Stomach (tissue), 4 donors: ENCODE measurements at regions not wholly inside any gene's neighbourhood (a gene's known extent, or its start where the extent isn't known, plus 50 kb on each side); places are given as distances from the start of the nearest gene placed in this dataset.

Experiments
- CTCF ChIP-seq, 7 experiments: fragments of 450-650 bp in 4 of 7; fragments of 200-600 bp in 3 of 7; sonication (generic) in 3 of 7; IDR thresholded peaks; one replicate each; pipeline ENCODE4 v1.5.1; 2016 to 2019; ENCODE audit warnings: antibody characterized with exemption in 7 of 7, control low read depth in 2 of 7, mild to moderate bottlenecking in 1 of 7
- EP300 ChIP-seq: sonication (generic); formaldehyde crosslinking; IDR thresholded peaks from one replicate; pipeline ENCODE4 v1.6.1; 2017; ENCODE audit warnings: antibody characterized with exemption
- POLR2A ChIP-seq, 4 donors: fragments of 450-650 bp; IDR thresholded peaks; one replicate each; pipeline ENCODE4 v1.6.1; 2016; ENCODE audit warnings: antibody characterized with exemption in 4 of 4, control low read depth in 2 of 4, mild to moderate bottlenecking in 1 of 4, moderate library complexity in 1 of 4
- POLR2AphosphoS5 ChIP-seq, 3 donors: sonication (generic); formaldehyde crosslinking; IDR thresholded peaks; one replicate each; pipeline ENCODE4 v1.6.1; 2016; ENCODE audit warnings: antibody characterized with exemption in 3 of 3

GRCh38 chr3:177424521-177424920 lies 227.2 kb upstream of the TBL1XR1 start:
- TF ChIP-seq CTCF (IDR thresholded peaks at IDR 0.05) (no peak), EP300 (no peak), POLR2A (IDR thresholded peaks at IDR 0.05) (no peak), POLR2AphosphoS5 (IDR thresholded peaks at IDR 0.05) (no peak)
